NT2/D1 (cell line): ENCODE measurements at regions not wholly inside any gene's neighbourhood (a gene's known extent, or its start where the extent isn't known, plus 50 kb on each side); places are given as distances from the start of the nearest gene placed in this dataset.

ENCODE experiments used
- SUZ12 ChIP-seq: IDR thresholded peaks from 2 replicates; pipeline ENCODE4 v1.6.1; 2011; ENCODE audit not compliant: insufficient read length, insufficient read depth; ENCODE audit errors: extremely low read depth
- YY1 ChIP-seq: IDR thresholded peaks from 2 replicates; pipeline ENCODE4 v1.6.1; 2011; ENCODE audit not compliant: insufficient read length, insufficient read depth
- ZNF274 ChIP-seq: IDR thresholded peaks from 2 replicates; pipeline ENCODE4 v1.6.1; 2011; ENCODE audit warnings: mild to moderate bottlenecking, low read depth, low read length

DNA sequence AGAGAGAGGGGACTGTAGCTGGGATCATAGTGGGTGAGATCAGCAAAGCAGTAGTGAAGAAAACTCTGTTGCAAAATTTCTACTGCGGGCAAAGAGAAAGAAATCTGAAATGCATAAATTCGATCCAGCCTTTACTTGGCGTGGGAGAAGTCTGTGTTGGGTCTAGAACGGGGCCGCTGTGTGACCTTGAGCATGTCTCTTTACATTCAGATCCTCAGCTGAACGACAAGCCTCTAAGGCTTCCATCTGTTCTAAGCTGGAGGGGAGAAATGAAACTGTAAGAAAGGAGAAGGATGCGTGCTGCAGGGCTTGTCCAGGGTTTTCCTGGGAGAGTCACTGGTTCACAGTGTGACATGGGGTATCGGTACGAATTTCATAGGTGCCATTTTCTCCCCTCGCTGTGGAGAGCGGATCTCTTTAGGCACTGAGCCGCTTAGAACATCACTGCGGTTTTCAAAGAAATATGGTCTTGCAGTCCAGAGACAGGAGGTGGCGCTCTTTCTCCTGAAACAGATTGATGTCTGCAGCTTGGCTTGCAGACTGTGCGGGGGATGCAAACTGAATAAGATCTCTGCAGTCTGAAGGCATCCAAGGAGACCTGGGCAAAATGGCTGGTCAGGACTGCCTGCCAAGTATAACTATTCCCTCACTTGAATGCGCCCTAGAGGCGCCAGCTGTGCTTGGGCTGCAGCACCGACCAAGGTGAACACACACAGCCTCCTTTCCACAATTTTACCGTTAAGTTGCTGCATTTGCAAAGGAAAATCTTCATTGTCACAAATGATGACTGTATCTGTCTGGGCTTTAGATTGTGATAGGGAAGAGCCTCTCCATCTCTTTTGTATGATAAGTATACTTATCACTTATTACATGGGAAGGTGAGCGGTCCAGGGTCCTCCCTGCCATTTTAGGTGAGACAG, 104.1 kb downstream of the XCL2 start:
- TF ChIP-seq YY1: no peak
- TF ChIP-seq ZNF274: no peak
- TF ChIP-seq SUZ12: no peak
